ENCODE measurements at regions not wholly inside any gene's neighbourhood (a gene's known extent, or its start where the extent isn't known, plus 50 kb on each side); places are given as distances from the start of the nearest gene placed in this dataset.

- DNase-seq (ENCODE audit: low read depth): no peak
These were observed 302.4 kb downstream of the SMARCA2 start for GRCh38 chr9:2317591-2317990.

- DNase-seq (ENCODE audit: low read depth): no peak
These were observed 302.2 kb upstream of the VLDLR start for GRCh38 chr9:2319421-2319820.

- DNase-seq (ENCODE audit: low read depth): no peak
These were observed 301.5 kb upstream of the VLDLR start for GRCh38 chr9:2320114-2320513.

GRCh38 chr9:2320632-2321031 is 301.0 kb upstream of the VLDLR start:
- DNase-seq (ENCODE audit: low read depth): no peak

GRCh38 chr9:2321523-2322148 is 300.0 kb upstream of the VLDLR start:
- no peak for DNase-seq (ENCODE audit: low read depth)

- no peak for DNase-seq (ENCODE audit: low read depth)
These were observed 296.8 kb upstream of the VLDLR start for GRCh38 chr9:2324742-2325141.

- DNase-seq (ENCODE audit: low read depth): no peak
These were observed 288.9 kb upstream of the VLDLR start for GRCh38 chr9:2332663-2333062.

- no peak for DNase-seq (ENCODE audit: low read depth)
These were observed 286.3 kb upstream of the VLDLR start for GRCh38 chr9:2335260-2335659.

- no peak for DNase-seq (ENCODE audit: low read depth)
These were observed 285.5 kb upstream of the VLDLR start for GRCh38 chr9:2336055-2336454.

- no peak for DNase-seq (ENCODE audit: low read depth)
These were observed 284.5 kb upstream of the VLDLR start for GRCh38 chr9:2337131-2337530.

GRCh38 chr9:2337627-2338026 is 284.0 kb upstream of the VLDLR start:
- no peak for DNase-seq (ENCODE audit: low read depth)

- no peak for DNase-seq (ENCODE audit: low read depth)
These were observed 282.7 kb upstream of the VLDLR start for GRCh38 chr9:2338777-2339365.

- no peak for DNase-seq (ENCODE audit: low read depth)
These were observed 282.2 kb upstream of the VLDLR start for GRCh38 chr9:2339416-2339815.

- DNase-seq (ENCODE audit: low read depth): no peak
These were observed 281.4 kb upstream of the VLDLR start for GRCh38 chr9:2340046-2340760.

GRCh38 chr9:2341126-2341525 is 280.5 kb upstream of the VLDLR start:
- no peak for DNase-seq (ENCODE audit: low read depth)

GRCh38 chr9:2341956-2342355 is 279.6 kb upstream of the VLDLR start:
- DNase-seq (ENCODE audit: low read depth): no peak

- no peak for DNase-seq (ENCODE audit: low read depth)
These were observed 277.8 kb upstream of the VLDLR start for GRCh38 chr9:2343756-2344155.

GRCh38 chr9:2344436-2344835 is 277.2 kb upstream of the VLDLR start:
- DNase-seq (ENCODE audit: low read depth): no peak

GRCh38 chr9:2345013-2345412 is 276.6 kb upstream of the VLDLR start:
- DNase-seq (ENCODE audit: low read depth): no peak

GRCh38 chr9:2346277-2346913 is 275.2 kb upstream of the VLDLR start:
- no peak for DNase-seq (ENCODE audit: low read depth)

GRCh38 chr9:2351324-2351723 is 270.3 kb upstream of the VLDLR start:
- no peak for DNase-seq (ENCODE audit: low read depth)

- no peak for DNase-seq (ENCODE audit: low read depth)
These were observed 267.4 kb upstream of the VLDLR start for GRCh38 chr9:2354216-2354615.
